Spleen (tissue), 11 donors: ENCODE measurements at regions not wholly inside any gene's neighbourhood (a gene's known extent, or its start where the extent isn't known, plus 50 kb on each side); places are given as distances from the start of the nearest gene placed in this dataset.

ENCODE experiments used
- DNase-seq: peaks from one replicate; pipeline ENCODE4 v3.0.0-alpha.2; 2020
- H3K27ac ChIP-seq, 8 donors: fragments of 200-600 bp; sonication (generic) in 7 of 8; 1 replicate in 4 of 8; 2 replicates in 4 of 8; pipeline versions ENCODE4 v1.5.0 to v1.8.0; 2016 to 2021; ENCODE audit warnings: inconsistent platforms in 4 of 8, mild to moderate bottlenecking in 4 of 8, moderate library complexity in 1 of 8
- H3K27me3 ChIP-seq, 7 donors: fragments of 200-600 bp; sonication (generic) in 6 of 7; replicated peaks in 1 of 7; 1 replicate in 4 of 7; 2 replicates in 3 of 7; pipeline versions ENCODE4 v1.5.0 to v1.8.0; 2016 to 2021; ENCODE audit warnings: inconsistent platforms in 3 of 7, mild to moderate bottlenecking in 1 of 7
- H3K36me3 ChIP-seq, 6 donors: fragments of 200-600 bp; sonication (generic) in 5 of 6; 1 replicate in 4 of 6; 2 replicates in 2 of 6; pipeline versions ENCODE4 v1.5.0 to v1.8.0; 2016 to 2021; ENCODE audit warnings: inconsistent platforms in 2 of 6
- H3K4me1 ChIP-seq, 6 donors: fragments of 200-600 bp; sonication (generic) in 5 of 6; 1 replicate in 3 of 6; 2 replicates in 3 of 6; pipeline versions ENCODE4 v1.5.0 to v1.8.0; 2016 to 2021; ENCODE audit warnings: inconsistent platforms in 3 of 6
- H3K4me3 ChIP-seq, 8 donors: fragments of 200-600 bp; sonication (generic) in 7 of 8; 1 replicate in 4 of 8; 2 replicates in 4 of 8; pipeline versions ENCODE4 v1.5.0 to v1.8.0; 2016 to 2021; ENCODE audit warnings: inconsistent platforms in 4 of 8, mild to moderate bottlenecking in 4 of 8, moderate library complexity in 2 of 8
- H3K9me3 ChIP-seq, 8 donors: fragments of 200-600 bp; sonication (generic) in 7 of 8; 1 replicate in 4 of 8; 2 replicates in 4 of 8; pipeline versions ENCODE4 v1.5.0 to v1.8.0; 2016 to 2021; ENCODE audit warnings: inconsistent platforms in 4 of 8
- CTCF ChIP-seq, 11 experiments: fragments of 200-600 bp in 7 of 11; fragments of 450-650 bp in 4 of 11; sonication (generic) in 4 of 11; IDR thresholded peaks in 8 of 11; conservative IDR thresholded peaks in 3 of 11; 1 replicate in 7 of 11; 2 replicates in 4 of 11; pipeline versions ENCODE4 v1.4.0 to v1.8.0; 2016 to 2021; ENCODE audit warnings: antibody characterized with exemption in 11 of 11, inconsistent platforms in 4 of 11, mild to moderate bottlenecking in 1 of 11
- POLR2A ChIP-seq, 3 donors: fragments of 450-650 bp; IDR thresholded peaks; one replicate each; pipeline ENCODE4 v1.5.1; 2017; ENCODE audit warnings: antibody characterized with exemption in 3 of 3, mild to moderate bottlenecking in 1 of 3
- POLR2AphosphoS5 ChIP-seq, 3 donors: sonication (generic); formaldehyde crosslinking; IDR thresholded peaks; one replicate each; pipeline ENCODE4 v1.5.1; 2017; ENCODE audit warnings: antibody characterized with exemption in 3 of 3
- whole genome bisulfite sequencing, 5 donors: extraction: QIAGEN DNeasy Blood & Tissue Kit in 3 of 5; methylation state at CpG; one replicate each; pipeline versions ENCODE4 v1.1.5 to v1.1.7; 2013 to 2018; 5-methylcytosine and 5-hydroxymethylcytosine counted together
- intact Hi-C: fragments of 100-400 bp; cut with DNase I; formaldehyde crosslinking; loops from one replicate; pipeline ENCODE4 v1.15.0; 2023; ENCODE audit warnings: low total_unique reads
- donor health status: healthy with polysubstance abuse.
- donor health status: DM: no; HTN: no; CAD: no; lungs with moderate emphysema.
- donor health status: DM: no; HTN: no; CAD: no.
- donor health status: Bipolar disorder and iron deficiency.
- donor health status: healthy.
- donor health status: DM: no; HTN: no; CAD: no.
- donor health status: DM: yes; HTN: yes; CAD: no.

DNA sequence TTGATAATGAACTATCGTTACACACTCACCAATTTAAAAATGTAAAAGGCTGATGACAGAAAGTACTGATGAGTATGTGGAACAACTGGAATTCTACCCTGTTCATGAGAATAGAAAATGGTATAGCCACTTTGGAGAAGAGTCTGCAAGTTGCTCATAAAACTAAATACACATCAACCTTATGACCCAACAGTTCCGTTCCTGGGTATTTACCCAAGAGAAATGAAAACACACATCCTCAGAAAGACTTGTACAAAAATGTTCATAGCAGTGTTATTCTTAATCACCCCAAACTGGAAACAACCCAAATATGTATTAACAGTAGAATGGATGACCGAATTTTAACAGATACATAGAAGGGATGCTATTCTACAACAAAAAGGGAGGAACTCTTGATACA, 145.7 kb upstream of the LRFN2 start:
- Histone ChIP-seq H3K27me3 (peaks cover 0 to 23% (median 0%) of the 10 kb centered on the region in 7 donors), H3K36me3 (no peaks in the 10 kb centered on the region), H3K27ac (no peak overlapping the region), H3K4me1 (peaks cover 0 to 4% (median 0%) of the 10 kb centered on the region in 6 donors), H3K4me3 (no peak overlapping the region), H3K9me3 (no peaks in the 10 kb centered on the region)
- intact Hi-C loops = no loop called here
- WGBS, 5 donors = 69 to 79% (median 72%) methylated on average over 3 of the region's 3 CpGs
- no peak for TF ChIP-seq CTCF (IDR thresholded peaks at IDR 0.05 in 8 of 11, conservative IDR thresholded peaks at IDR 0.05 in 3 of 11)
- no peak for TF ChIP-seq POLR2A (IDR thresholded peaks at IDR 0.05)
- TF ChIP-seq POLR2AphosphoS5 (IDR thresholded peaks at IDR 0.05) = no peak
- DNase-seq = no peak

DNA sequence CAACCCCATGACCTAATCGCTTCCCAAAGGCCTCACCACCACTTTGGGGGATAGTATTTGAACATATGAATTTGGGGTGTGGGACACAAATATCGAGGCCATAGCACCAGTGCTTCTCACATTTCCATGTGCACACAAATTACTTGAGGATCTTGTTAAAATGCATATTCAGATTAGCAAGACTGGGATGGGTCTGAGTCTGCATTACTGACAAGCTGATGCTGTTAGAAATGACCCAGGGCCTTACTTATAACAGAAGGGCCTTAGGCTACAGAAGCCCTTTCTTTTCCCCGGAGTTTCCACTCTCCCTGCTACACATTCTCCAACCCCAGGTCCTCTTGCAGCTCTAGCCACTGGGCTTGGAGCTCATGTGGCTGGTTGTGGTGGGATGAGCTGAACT, 141.5 kb upstream of the LRFN2 start:
- DNase-seq = no peak
- no peak overlapping the region for H3K4me3 ChIP-seq
- TF ChIP-seq POLR2A (IDR thresholded peaks at IDR 0.05) (no peak), POLR2AphosphoS5 (IDR thresholded peaks at IDR 0.05) (no peak), CTCF (IDR thresholded peaks at IDR 0.05 in 8 of 11, conservative IDR thresholded peaks at IDR 0.05 in 3 of 11) (no peak)
- WGBS, 5 donors = 87 to 97% (median 93%) methylated on average over 3 of the region's 3 CpGs
- no peaks in the 10 kb centered on the region for H3K27me3 ChIP-seq
- no peaks in the 10 kb centered on the region for H3K9me3 ChIP-seq
- intact Hi-C loops = no loop called here
- no peaks in the 10 kb centered on the region for H3K36me3 ChIP-seq
- H3K27ac ChIP-seq = no peak overlapping the region
- peaks cover 0 to 3% (median 0%) of the 10 kb centered on the region in 6 donors for H3K4me1 ChIP-seq

- Histone ChIP-seq H3K4me3 (no peak overlapping the region), H3K36me3 (no peaks in the 10 kb centered on the region), H3K27ac (no peak overlapping the region), H3K4me1 (no peaks in the 10 kb centered on the region), H3K9me3 (no peaks in the 10 kb centered on the region), H3K27me3 (no peaks in the 10 kb centered on the region)
- no peak for DNase-seq
- intact Hi-C loops = no loop called here
- TF ChIP-seq CTCF (IDR thresholded peaks at IDR 0.05 in 8 of 11, conservative IDR thresholded peaks at IDR 0.05 in 3 of 11) (no peak), POLR2A (IDR thresholded peaks at IDR 0.05) (no peak), POLR2AphosphoS5 (IDR thresholded peaks at IDR 0.05) (no peak)
- WGBS, 5 donors = 76 to 96% (median 86%) methylated on average over 1 of the region's 1 CpG
Observed at GRCh38 chr6:40727271-40727670, 140.1 kb upstream of the LRFN2 start.

DNA sequence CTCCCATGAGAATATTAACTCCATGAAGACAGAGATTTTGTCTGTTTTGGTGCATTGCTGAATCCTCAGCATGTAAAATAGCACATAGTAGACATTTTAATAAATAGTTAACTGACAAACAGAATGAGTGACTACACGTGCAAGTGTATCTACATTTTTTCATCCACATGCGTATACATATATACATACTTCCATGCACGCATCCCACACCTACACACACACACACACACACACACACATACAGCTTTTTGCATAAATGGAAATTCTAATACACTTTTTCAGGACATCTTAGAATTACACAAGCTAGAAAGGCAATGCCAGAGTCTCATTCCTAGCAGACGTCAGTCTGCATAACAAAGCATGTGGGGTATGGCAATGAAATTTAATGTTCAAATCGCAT, 139.7 kb upstream of the LRFN2 start:
- 90 to 92% (median 91%) methylated on average over 5 of the region's 5 CpGs for WGBS, 5 donors
- H3K27ac ChIP-seq = no peak overlapping the region
- TF ChIP-seq CTCF (IDR thresholded peaks at IDR 0.05 in 8 of 11, conservative IDR thresholded peaks at IDR 0.05 in 3 of 11) (no peak), POLR2A (IDR thresholded peaks at IDR 0.05) (no peak), POLR2AphosphoS5 (IDR thresholded peaks at IDR 0.05) (no peak)

More for the DNA sequence above, 139.7 kb upstream of the LRFN2 start:
- Histone ChIP-seq H3K4me1 (peaks cover 0 to 1% (median 0%) of the 10 kb centered on the region in 6 donors), H3K27me3 (no peaks in the 10 kb centered on the region), H3K9me3 (no peaks in the 10 kb centered on the region), H3K4me3 (no peak overlapping the region), H3K36me3 (no peaks in the 10 kb centered on the region)
- DNase-seq = no peak
- intact Hi-C loops = no loop called here
